ACC112 (cell line): ENCODE measurements at regions not wholly inside any gene's neighbourhood (a gene's known extent, or its start where the extent isn't known, plus 50 kb on each side); places are given as distances from the start of the nearest gene placed in this dataset.
"Not testable (repeated sequence)": the region's sequence is repeated elsewhere in the genome, so short reads cannot be mapped to it uniquely, and the experiment has no call there.

ENCODE experiments used
- H2AFZ ChIP-seq: fragments of 200-600 bp; sonication (generic); one replicate; pipeline ENCODE4 v1.6.0; 2017; ENCODE audit warnings: antibody characterized with exemption, low read length; ENCODE audit not compliant: unreplicated experiment
- H3K27ac ChIP-seq: fragments of 200-600 bp; sonication (generic); 2 replicates; pipeline ENCODE4 v1.5.1; 2014; ENCODE audit warnings: low read depth, mild to moderate bottlenecking, antibody characterized with exemption, low read length, moderate library complexity
- H3K27me3 ChIP-seq: fragments of 200-600 bp; sonication (generic); 2 replicates; pipeline ENCODE4 v1.6.1; 2014; ENCODE audit warnings: mild to moderate bottlenecking, antibody characterized with exemption, low read length, moderate library complexity, mixed read lengths; ENCODE audit not compliant: insufficient read depth
- H3K36me3 ChIP-seq: fragments of 200-600 bp; sonication (generic); 2 replicates; pipeline ENCODE4 v1.6.1; 2016; ENCODE audit warnings: mild to moderate bottlenecking, antibody characterized with exemption, low read length, moderate library complexity, mixed read lengths; ENCODE audit not compliant: insufficient read depth
- H3K4me1 ChIP-seq: fragments of 200-600 bp; sonication (generic); one replicate; pipeline ENCODE4 v1.6.1; 2016; ENCODE audit warnings: low read length, mixed read lengths; ENCODE audit not compliant: insufficient read depth, unreplicated experiment, control insufficient read depth
- H3K4me3 ChIP-seq: fragments of 200-600 bp; sonication (generic); 2 replicates; pipeline ENCODE4 v1.5.1; 2014; ENCODE audit warnings: mild to moderate bottlenecking, low read depth, low read length
- H3K79me2 ChIP-seq: fragments of 200-600 bp; sonication (generic); one replicate; pipeline ENCODE4 v1.6.0; 2016; ENCODE audit warnings: low read length; ENCODE audit not compliant: control insufficient read depth, unreplicated experiment, insufficient read depth

- Histone ChIP-seq H3K4me1 (no peaks in the 10 kb centered on the region), H3K27me3 (no peaks in the 10 kb centered on the region), H3K36me3 (no peaks in the 10 kb centered on the region), H3K27ac (no peak overlapping the region), H3K79me2 (no peaks in the 10 kb centered on the region), H2AFZ (no peak overlapping the region), H3K4me3 (no peak overlapping the region)
Measured at GRCh38 chr7:68873616-68874015, 724.7 kb upstream of the AUTS2 start.

GRCh38 chr7:68875857-68876256, 722.4 kb upstream of the AUTS2 start:
- Histone ChIP-seq H3K79me2 (no peaks in the 10 kb centered on the region), H3K27me3 (no peaks in the 10 kb centered on the region), H3K27ac (no peak overlapping the region), H3K4me1 (no peaks in the 10 kb centered on the region), H2AFZ (no peak overlapping the region), H3K36me3 (no peaks in the 10 kb centered on the region), H3K4me3 (no peak overlapping the region)

GRCh38 chr7:68887116-68887515, 711.2 kb upstream of the AUTS2 start:
- not testable (repeated sequence) for H3K27ac ChIP-seq, H3K79me2 ChIP-seq, H3K36me3 ChIP-seq, H3K4me3 ChIP-seq, H2AFZ ChIP-seq, H3K4me1 ChIP-seq, H3K27me3 ChIP-seq

DNA sequence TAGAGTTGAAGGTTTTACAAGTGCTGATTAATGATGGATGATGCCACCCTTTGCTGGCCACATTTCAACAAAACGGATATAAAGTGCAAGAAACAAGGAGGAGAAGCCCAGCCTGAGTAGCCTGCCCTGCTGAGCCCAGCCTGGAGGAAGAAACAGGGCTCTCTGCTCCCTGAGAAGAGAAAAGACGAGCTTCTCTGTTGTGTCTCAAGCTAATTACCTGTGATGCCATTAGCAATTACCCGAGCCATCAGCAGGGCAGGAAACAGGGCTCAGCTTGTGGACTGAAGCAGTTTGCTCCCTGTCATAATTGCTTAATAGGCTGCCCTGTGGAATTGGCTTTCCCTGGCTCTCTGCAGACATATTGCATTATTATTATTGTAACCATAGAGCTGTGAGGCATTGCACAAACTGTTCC, 709.3 kb upstream of the AUTS2 start:
- no peak overlapping the region for H3K27ac ChIP-seq
- no peaks in the 10 kb centered on the region for H3K4me1 ChIP-seq
- H3K79me2 ChIP-seq = no peaks in the 10 kb centered on the region
- no peak overlapping the region for H3K4me3 ChIP-seq
- H2AFZ ChIP-seq = no peak overlapping the region
- no peaks in the 10 kb centered on the region for H3K27me3 ChIP-seq
- H3K36me3 ChIP-seq = no peaks in the 10 kb centered on the region

- H3K36me3 ChIP-seq = no peaks in the 10 kb centered on the region
- H3K27me3 ChIP-seq = no peaks in the 10 kb centered on the region
- H3K4me1 ChIP-seq = no peaks in the 10 kb centered on the region
Measured at GRCh38 chr7:68892236-68892635, 706.0 kb upstream of the AUTS2 start.

GRCh38 chr7:68893411-68893810, 704.9 kb upstream of the AUTS2 start:
- H3K27me3 ChIP-seq = no peaks in the 10 kb centered on the region
- H3K27ac ChIP-seq = no peak overlapping the region
- no peaks in the 10 kb centered on the region for H3K36me3 ChIP-seq
- H3K4me1 ChIP-seq = no peaks in the 10 kb centered on the region
- H2AFZ ChIP-seq = no peak overlapping the region
- no peak overlapping the region for H3K4me3 ChIP-seq
- no peaks in the 10 kb centered on the region for H3K79me2 ChIP-seq

More at GRCh38 chr7:68892236-68892635, 706.0 kb upstream of the AUTS2 start:
- Histone ChIP-seq H3K27ac (no peak overlapping the region), H2AFZ (no peak overlapping the region), H3K79me2 (no peaks in the 10 kb centered on the region), H3K4me3 (no peak overlapping the region)

GRCh38 chr7:68899156-68899555, 699.1 kb upstream of the AUTS2 start:
- H3K27ac ChIP-seq, H3K36me3 ChIP-seq, H3K27me3 ChIP-seq, H2AFZ ChIP-seq, H3K4me1 ChIP-seq, H3K79me2 ChIP-seq, H3K4me3 ChIP-seq: not testable (repeated sequence)

DNA sequence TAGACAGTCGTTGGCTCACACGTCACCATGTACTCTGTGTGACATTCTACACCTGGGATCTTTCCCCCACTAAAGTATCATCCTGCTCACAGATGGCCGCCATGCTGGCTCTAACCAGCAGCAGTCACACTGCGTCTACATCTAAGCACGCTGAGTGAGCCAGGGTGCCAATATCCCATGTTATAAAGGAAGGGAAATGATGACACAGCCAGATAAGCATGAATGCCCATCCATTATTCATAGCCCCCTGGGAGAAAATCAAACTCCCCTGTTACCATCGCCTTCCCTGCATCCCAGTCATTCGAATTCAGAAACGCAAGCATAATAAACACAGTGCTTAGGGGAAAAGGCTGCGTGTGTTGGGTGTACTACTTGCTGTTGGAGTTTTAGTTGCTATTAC, 698.2 kb upstream of the AUTS2 start:
- Histone ChIP-seq H3K4me1 (no peaks in the 10 kb centered on the region), H3K79me2 (no peaks in the 10 kb centered on the region), H3K27ac (no peak overlapping the region), H3K4me3 (no peak overlapping the region), H3K36me3 (no peaks in the 10 kb centered on the region), H3K27me3 (no peaks in the 10 kb centered on the region), H2AFZ (no peak overlapping the region)

GRCh38 chr7:68904630-68905029, 693.6 kb upstream of the AUTS2 start:
- no peaks in the 10 kb centered on the region for H3K4me1 ChIP-seq
- no peak overlapping the region for H3K4me3 ChIP-seq

GRCh38 chr7:68911754-68912153, 686.5 kb upstream of the AUTS2 start:
- no peak overlapping the region for H3K4me3 ChIP-seq
- no peaks in the 10 kb centered on the region for H3K4me1 ChIP-seq
- no peak overlapping the region for H2AFZ ChIP-seq
- H3K79me2 ChIP-seq = no peaks in the 10 kb centered on the region
- no peaks in the 10 kb centered on the region for H3K36me3 ChIP-seq
- no peak overlapping the region for H3K27ac ChIP-seq
- H3K27me3 ChIP-seq = no peaks in the 10 kb centered on the region

More at GRCh38 chr7:68904630-68905029, 693.6 kb upstream of the AUTS2 start:
- Histone ChIP-seq H3K79me2 (no peaks in the 10 kb centered on the region), H2AFZ (no peak overlapping the region), H3K27me3 (no peaks in the 10 kb centered on the region), H3K27ac (no peak overlapping the region), H3K36me3 (no peaks in the 10 kb centered on the region)

DNA sequence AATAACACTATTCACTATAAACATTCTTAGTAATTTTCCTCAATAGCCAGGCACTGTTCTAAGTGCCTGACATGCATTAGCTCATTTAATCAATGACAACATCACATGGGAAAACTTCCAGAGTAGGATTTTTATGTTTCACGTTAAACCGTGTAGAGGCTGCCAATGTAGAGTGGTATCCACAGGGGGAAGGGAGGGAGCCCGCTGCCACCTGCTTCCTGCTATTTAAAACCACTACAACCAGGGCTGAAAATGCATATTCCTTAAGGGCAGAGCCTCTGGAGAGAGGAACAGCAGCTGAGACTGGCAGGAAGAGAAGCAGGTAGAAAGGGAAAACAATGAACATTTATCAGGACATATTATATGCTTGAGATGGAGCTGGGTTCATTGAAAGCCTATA, 684.3 kb upstream of the AUTS2 start:
- no peaks in the 10 kb centered on the region for H3K27me3 ChIP-seq
- no peaks in the 10 kb centered on the region for H3K36me3 ChIP-seq
- H3K4me3 ChIP-seq = no peak overlapping the region
- no peaks in the 10 kb centered on the region for H3K4me1 ChIP-seq
- no peaks in the 10 kb centered on the region for H3K79me2 ChIP-seq
- H3K27ac ChIP-seq = no peak overlapping the region
- H2AFZ ChIP-seq = no peak overlapping the region
